K562 (cell line): ENCODE measurements at regions not wholly inside any gene's neighbourhood (a gene's known extent, or its start where the extent isn't known, plus 50 kb on each side); places are given as distances from the start of the nearest gene placed in this dataset.

Source experiments
- ATAC-seq: fragments of 200-7000 bp; cut with Tn5 transposase; 3 replicates; pipeline ENCODE4 v1.9.1; 2020; ENCODE audit warnings: moderate library complexity
- BruUV-seq: library from RNA; stranded (reverse); fragments of 400-500 nt; replicated peaks from 2 replicates; lab custom pipeline; 2021; lab: Mats Ljungman, UMichigan
- CTCF ChIA-PET: fragments of 300-600 bp; formaldehyde crosslinking; extraction: SDS; loops from one replicate; lab custom pipeline; 2021; ENCODE audit warnings: low intra/inter-chr PET ratio; lab: Yijun Ruan, JAX
- POLR2A ChIA-PET: fragments of 300-600, 350-650 bp; sonication (Branson Sonifier 250); formaldehyde crosslinking; extraction: SDS; loops from one replicate; lab custom pipeline; 2021; ENCODE audit warnings: antibody characterized with exemption, inconsistent platforms; lab: Yijun Ruan, JAX
- DNase-seq, 4 experiments: peaks; one replicate each; pipeline versions ENCODE4 v3.0.0 to v3.0.0-alpha.2; 2011 to 2018; ENCODE audit warnings: low spot score in 3 of 4, mixed read lengths in 3 of 4; ENCODE audit errors: extremely low read depth in 1 of 4
- FAIRE-seq: peaks from 2 replicates; lab custom pipeline; 2011; peaks lifted over from hg19 to GRCh38; lab: Jason Lieb, UNC
- H2AFZ ChIP-seq: 2 replicates; pipeline ENCODE4 v1.6.0; 2011; ENCODE audit warnings: low read depth, low read length, control low read depth, inconsistent platforms
- H3K27ac ChIP-seq: fragments of 200-600 bp; 3 replicates; pipeline ENCODE4 v1.8.0; 2011; ENCODE audit warnings: low read depth, mild to moderate bottlenecking, control low read depth, inconsistent platforms, low read length, moderate library complexity, mixed read lengths; ENCODE audit errors: extremely low read depth
- H3K27me3 ChIP-seq, 2 experiments: fragments of 300-600 bp in 1 of 2; 2 replicates in 1 of 2; 3 replicates in 1 of 2; pipeline versions ENCODE4 v1.6.0 to v1.8.0; 2011; ENCODE audit warnings: inconsistent platforms in 2 of 2, low read length in 2 of 2, mild to moderate bottlenecking in 1 of 2, mixed read lengths in 1 of 2, moderate library complexity in 1 of 2; ENCODE audit not compliant: control insufficient read depth in 2 of 2, insufficient read depth in 2 of 2
- H3K36me3 ChIP-seq: fragments of 300-600 bp; 3 replicates; pipeline ENCODE4 v1.8.0; 2011; ENCODE audit warnings: mild to moderate bottlenecking, low read length, inconsistent platforms; ENCODE audit not compliant: control insufficient read depth, insufficient read depth
- H3K4me1 ChIP-seq, 2 experiments: fragments of 200-600 bp in 1 of 2; replicated peaks in 1 of 2; 2 replicates in 1 of 2; 3 replicates in 1 of 2; pipeline versions ENCODE4 v1.5.1 to v1.8.0; 2011; ENCODE audit warnings: inconsistent platforms in 2 of 2, low read length in 2 of 2, mild to moderate bottlenecking in 1 of 2, mixed read lengths in 1 of 2, moderate library complexity in 1 of 2; ENCODE audit not compliant: control insufficient read depth in 2 of 2, insufficient read depth in 2 of 2
- H3K4me2 ChIP-seq: 2 replicates; pipeline ENCODE4 v1.6.1; 2011; ENCODE audit warnings: low read length, control low read depth, inconsistent platforms, mixed read lengths; ENCODE audit not compliant: insufficient read depth
- H3K4me3 ChIP-seq: fragments of 200-600 bp; sonication (generic), shearing (Covaris generic); 2 replicates; pipeline ENCODE4 v1.5.1; 2016; ENCODE audit warnings: control low read depth, inconsistent platforms
- H3K79me2 ChIP-seq: fragments of 200-600 bp; 3 replicates; pipeline ENCODE4 v1.8.0; 2011; ENCODE audit warnings: low read length, inconsistent platforms; ENCODE audit not compliant: control insufficient read depth, insufficient read depth
- H3K9ac ChIP-seq, 2 experiments: 2 replicates each; pipeline versions ENCODE4 v1.6.0 to v1.6.1; 2011; ENCODE audit warnings: low read depth in 2 of 2, low read length in 2 of 2, control low read depth in 1 of 2, inconsistent platforms in 1 of 2, mild to moderate bottlenecking in 1 of 2, mixed read lengths in 1 of 2; ENCODE audit not compliant: insufficient read depth in 1 of 2
- H3K9me1 ChIP-seq: one replicate; pipeline ENCODE4 v1.6.0; 2011; ENCODE audit warnings: inconsistent platforms, mild to moderate bottlenecking, low read length, moderate library complexity; ENCODE audit not compliant: control insufficient read depth, insufficient read depth
- H3K9me3 ChIP-seq: replicated peaks from 2 replicates; pipeline ENCODE4 v1.5.1; 2011; ENCODE audit warnings: low read depth, low read length, inconsistent platforms; ENCODE audit not compliant: control insufficient read depth, insufficient read depth
- H4K20me1 ChIP-seq: replicated peaks from 2 replicates; pipeline ENCODE4 v1.6.1; 2011; ENCODE audit warnings: low read length, inconsistent platforms, mixed read lengths; ENCODE audit not compliant: control insufficient read depth, insufficient read depth
- AFF4 ChIP-seq: sonication (generic); formaldehyde crosslinking; IDR thresholded peaks from 2 replicates; pipeline ENCODE4 v1.8.0; 2023; ENCODE audit warnings: mild to moderate bottlenecking, missing genetic modification reagents
- GATAD2B ChIP-seq: fragments of 450-650 bp; IDR thresholded peaks from 2 replicates; pipeline ENCODE4 v1.6.1; 2017; ENCODE audit warnings: mild to moderate bottlenecking, borderline replicate concordance
- HSF4 ChIP-seq: fragments of 250-450 bp; sonication (Bioruptor Pico); IDR thresholded peaks from 2 replicates; pipeline ENCODE4 v2.1.2; 2022; ENCODE audit warnings: mild to moderate bottlenecking, moderate library complexity, borderline replicate concordance
- KLF13 ChIP-seq: fragments of 450-650 bp; IDR thresholded peaks from 2 replicates; pipeline ENCODE4 v1.6.1; 2016; ENCODE audit warnings: missing genetic modification characterization, low read depth, mild to moderate bottlenecking, missing compliant biosample characterization, moderate library complexity, borderline replicate concordance
- TGIF2 ChIP-seq: sonication (generic); formaldehyde crosslinking; IDR thresholded peaks from 2 replicates; pipeline ENCODE4 v1.8.1; 2022; ENCODE audit warnings: mild to moderate bottlenecking, missing genetic modification reagents, moderate library complexity
- ZBTB43 ChIP-seq: sonication (generic); formaldehyde crosslinking; IDR thresholded peaks from 2 replicates; pipeline ENCODE4 v1.8.0; 2023; ENCODE audit warnings: mild to moderate bottlenecking, missing genetic modification reagents
- ZFP1 ChIP-seq: fragments of 450-650 bp; formaldehyde crosslinking; IDR thresholded peaks from 2 replicates; pipeline ENCODE4 v1.4.0; 2020; ENCODE audit warnings: mild to moderate bottlenecking, mixed read lengths
- ZNF589 ChIP-seq: fragments of 200-800 bp; sonication (Bioruptor generic); IDR thresholded peaks from 2 replicates; pipeline ENCODE4 v1.6.1; 2016; ENCODE audit warnings: low read depth, missing genetic modification characterization, missing compliant biosample characterization
- WGBS: fragments of 100-300 bp; shearing (Covaris generic); methylation state at CpG from one replicate; pipeline ENCODE4 v1.1.6; 2016; ENCODE audit warnings: low coverage, mixed read lengths; ENCODE audit not compliant: insufficient coverage; ENCODE audit errors: missing lambda C conversion rate; 5-methylcytosine and 5-hydroxymethylcytosine counted together
- in situ Hi-C: fragments of 300-500 bp; cut with MboI; formaldehyde crosslinking; loops from 4 replicates; pipeline ENCODE4 v1.15.0; 2018; ENCODE audit warnings: inconsistent platforms, mixed read lengths
- intact Hi-C: fragments of 100-400 bp; cut with micrococcal nuclease; formaldehyde crosslinking; loops from 2 replicates; pipeline ENCODE4 v1.14.2; 2022

- TF ChIP-seq AFF4 (no peak), GATAD2B (no peak)
Observed at GRCh38 chr10:124344266-124344590, 74.5 kb downstream of the OAT start (continued).

GRCh38 chr10:124343351-124344265 lies 75.1 kb downstream of the OAT start:
- POLR2A ChIA-PET: interaction anchor here (0.6 to 0.7 kb wide), 2 partner anchors 8 to 844 kb away, joined by 3 read pairs; no protein-coding TSS in a partner anchor
- Histone ChIP-seq H3K27ac (no peak overlapping the region), H3K4me1 (peaks cover 0 to 7% of the 10 kb centered on the region in 2 experiments; a peak in 2 of 5 replicates), H3K4me2 (no peak overlapping the region), H3K9me1 (no peaks in the 10 kb centered on the region), H4K20me1 (no peaks in the 10 kb centered on the region), H3K9ac (no peak overlapping the region), H3K27me3 (peaks cover 0 to 59% of the 10 kb centered on the region in 2 experiments; a peak in 4 of 5 replicates), H2AFZ (no peak overlapping the region), H3K36me3 (no peaks in the 10 kb centered on the region)
- BruUV-seq: no TSS peak
- in situ Hi-C loops (no loop called here), intact Hi-C loops (no loop called here)
- 4% methylated on average over 12 of the region's 14 CpGs for WGBS
- no peak for DNase-seq
- ATAC-seq: no peak
- no peak for FAIRE-seq
- CTCF ChIA-PET: no interaction called here
- no peak for TF ChIP-seq KLF13 (tag)
- no peak for TF ChIP-seq HSF4 (CRISPR knock-in tag)
- no peak for TF ChIP-seq TGIF2 (CRISPR knock-in tag)
- no peak for TF ChIP-seq ZFP1
- no peak for TF ChIP-seq ZNF589 (CRISPR knock-in tag)
- TF ChIP-seq ZBTB43 (CRISPR knock-in tag): no peak
- TF ChIP-seq, all 486 proteins: peak for 0
- Histone ChIP-seq H3K79me2 (no peaks in the 10 kb centered on the region), H3K4me3 (no peak overlapping the region), H3K9me3 (no peaks in the 10 kb centered on the region)
